Stimulated activated effector memory CD8-positive, alpha-beta T cell treated with anti-CD3 and anti-CD28 coated beads, Interleukin-12 subunit alpha, Interleukin-12 subunit beta, amount 100 ng/mL, for 72 hours (primary cell): ENCODE measurements at regions not wholly inside any gene's neighbourhood (a gene's known extent, or its start where the extent isn't known, plus 50 kb on each side); places are given as distances from the start of the nearest gene placed in this dataset.

ENCODE experiments used
- ATAC-seq: fragments of 150-1000 bp; cut with Tn5 transposase; 2 replicates; pipeline ENCODE4 v1.10.0; 2021
- DNase-seq, 2 donors: peaks; one replicate each; pipeline ENCODE4 v3.0.0; 2021 to 2022; ENCODE audit warnings: low spot score in 2 of 2
- H3K27ac Mint-ChIP-seq: one replicate; pipeline ENCODE4 v1.8.0; 2022; ENCODE audit warnings: mild to moderate bottlenecking, mixed read lengths
- H3K36me3 Mint-ChIP-seq: one replicate; pipeline ENCODE4 v1.8.0; 2022; ENCODE audit warnings: mild to moderate bottlenecking, mixed read lengths
- H3K4me1 Mint-ChIP-seq: one replicate; pipeline ENCODE4 v1.8.0; 2022; ENCODE audit warnings: mixed read lengths
- H3K4me3 Mint-ChIP-seq: one replicate; pipeline ENCODE4 v1.8.0; 2022; ENCODE audit warnings: mild to moderate bottlenecking, mixed read lengths
- H3K9me3 Mint-ChIP-seq: one replicate; pipeline ENCODE4 v1.8.0; 2022; ENCODE audit warnings: mixed read lengths

DNA sequence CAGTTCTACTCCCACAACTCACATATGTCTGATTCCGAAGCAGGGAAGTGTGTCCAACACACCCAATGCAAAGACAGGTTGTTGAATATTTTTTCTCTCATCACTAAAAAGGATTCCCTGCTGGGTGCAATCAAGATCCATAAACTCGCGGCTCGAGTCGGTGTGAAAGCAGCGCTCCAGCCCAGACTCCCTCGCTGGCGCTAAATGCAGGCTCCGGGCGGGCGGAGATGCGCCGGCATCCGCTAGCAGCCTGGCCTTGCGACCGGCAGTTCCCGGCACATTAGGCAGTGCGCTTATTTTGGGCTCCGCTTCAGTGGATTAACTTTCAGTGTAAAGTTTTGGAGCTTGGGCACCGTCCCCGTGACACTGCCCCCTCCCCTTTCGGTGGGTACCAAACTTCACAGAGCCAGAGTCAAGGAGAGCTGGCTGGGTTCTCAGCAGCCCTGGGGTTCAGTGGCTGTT, 87.7 kb upstream of the POU3F1 start:
- H3K9me3 Mint-ChIP-seq = no peaks in the 10 kb centered on the region
- no peak overlapping the region for H3K27ac Mint-ChIP-seq
- ATAC-seq (no peak), DNase-seq (no peak)
- H3K36me3 Mint-ChIP-seq = no peaks in the 10 kb centered on the region
- H3K4me3 Mint-ChIP-seq = no peak overlapping the region
- H3K4me1 Mint-ChIP-seq = peaks cover 5% of the 10 kb centered on the region

DNA sequence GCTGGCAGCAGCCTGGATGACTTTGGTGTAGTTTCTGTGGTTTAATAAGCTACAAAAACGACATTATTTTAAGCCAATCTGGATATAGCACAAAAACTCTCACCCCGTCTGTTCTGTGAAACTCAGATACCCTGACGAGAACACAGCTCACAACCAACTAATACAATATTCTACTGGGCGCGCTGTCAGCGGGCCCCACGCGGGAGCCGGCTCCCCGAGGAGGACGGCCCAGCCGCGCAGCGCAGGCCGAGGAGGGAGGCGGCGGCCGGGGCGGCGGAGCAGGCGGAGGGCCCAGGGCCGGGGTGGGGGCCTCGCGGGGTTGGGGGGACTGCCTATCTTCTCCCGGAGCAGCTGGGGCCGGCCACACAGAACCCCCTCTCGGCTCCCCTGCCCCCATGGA, 87.2 kb upstream of the POU3F1 start:
- no peak overlapping the region for H3K27ac Mint-ChIP-seq
- no peaks in the 10 kb centered on the region for H3K9me3 Mint-ChIP-seq
- H3K36me3 Mint-ChIP-seq = no peaks in the 10 kb centered on the region
- no peak overlapping the region for H3K4me3 Mint-ChIP-seq
- no peak for DNase-seq
- H3K4me1 Mint-ChIP-seq = peaks cover 5% of the 10 kb centered on the region
- ATAC-seq = no peak

DNA sequence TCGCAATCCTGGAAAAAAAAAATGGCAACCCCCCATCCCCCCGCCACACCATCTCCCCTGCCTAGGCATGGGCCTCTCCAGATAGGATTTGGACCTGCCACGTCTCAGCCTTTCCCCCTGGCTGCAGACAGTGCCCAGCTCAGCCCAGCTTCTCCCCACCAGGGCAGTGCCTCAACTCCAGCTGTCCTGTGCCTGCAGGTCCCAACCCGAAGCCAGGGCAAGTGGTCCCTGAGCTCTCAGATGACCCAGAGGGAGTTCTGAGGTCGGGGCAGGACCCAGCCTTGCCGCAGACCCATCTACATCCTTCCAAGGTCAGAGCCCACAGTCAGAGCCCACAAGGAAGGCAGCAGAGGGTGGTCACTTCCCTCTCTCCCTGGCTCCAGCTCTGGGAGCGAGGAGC, 86.7 kb upstream of the POU3F1 start:
- Mint-ChIP-seq H3K4me3 (no peak overlapping the region), H3K27ac (no peak overlapping the region), H3K9me3 (no peaks in the 10 kb centered on the region), H3K4me1 (peaks cover 5% of the 10 kb centered on the region), H3K36me3 (no peaks in the 10 kb centered on the region)
- DNase-seq = no peak
- ATAC-seq = no peak

DNA sequence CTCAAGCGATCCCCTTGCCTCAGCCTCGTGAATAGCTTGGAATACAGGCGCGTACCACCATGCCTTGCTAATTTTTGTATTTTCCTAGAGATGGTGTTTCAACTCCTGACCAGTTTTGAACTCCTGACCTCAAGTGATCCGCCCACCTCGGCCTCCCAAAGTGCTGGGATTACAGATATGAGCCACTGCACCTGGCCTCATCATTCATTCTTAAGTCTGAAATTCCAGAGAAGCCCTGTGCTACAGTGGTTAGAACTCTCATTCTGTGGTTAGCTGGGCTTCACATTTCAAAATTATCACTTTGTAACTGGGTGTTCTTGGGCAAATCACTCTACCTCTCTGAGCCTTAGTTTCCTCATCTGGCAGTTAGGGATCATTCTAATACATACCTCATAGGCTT, 86.1 kb upstream of the POU3F1 start:
- Mint-ChIP-seq H3K4me1 (peaks cover 5% of the 10 kb centered on the region), H3K4me3 (no peak overlapping the region), H3K36me3 (no peaks in the 10 kb centered on the region), H3K27ac (no peak overlapping the region), H3K9me3 (no peaks in the 10 kb centered on the region)
- no peak for ATAC-seq
- no peak for DNase-seq

DNA sequence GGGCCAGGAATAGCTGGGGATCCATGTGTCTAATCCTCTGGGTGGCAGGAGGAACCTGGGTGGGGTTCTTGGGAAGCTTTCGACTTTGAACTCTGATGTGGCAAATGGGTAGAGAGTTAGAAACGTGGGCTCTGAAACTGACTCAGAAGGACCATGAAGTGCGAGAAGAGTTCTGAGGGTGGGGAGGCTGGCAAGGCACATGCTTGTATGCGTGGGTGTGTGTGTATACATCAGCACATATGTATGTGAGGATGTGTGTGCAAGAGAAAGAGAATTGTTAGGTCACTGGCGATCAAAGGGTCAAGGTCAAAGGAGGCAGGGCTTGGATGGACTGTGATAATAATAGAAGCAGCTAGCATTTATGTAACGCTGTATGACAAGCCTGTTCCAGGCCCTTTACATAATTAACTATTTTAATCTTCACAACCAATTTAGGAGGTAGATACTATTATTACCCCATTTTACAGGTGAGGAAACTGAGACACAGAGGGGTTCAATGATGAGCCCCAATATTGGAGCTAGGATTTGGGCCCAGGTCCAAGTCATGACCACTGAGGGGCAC, 84.5 kb upstream of the POU3F1 start:
- Mint-ChIP-seq H3K36me3 (no peaks in the 10 kb centered on the region), H3K9me3 (no peaks in the 10 kb centered on the region), H3K4me1 (peaks cover 5% of the 10 kb centered on the region), H3K4me3 (no peak overlapping the region), H3K27ac (no peak overlapping the region)
- peak; percentile 38 for ATAC-seq
- no peak for DNase-seq

DNA sequence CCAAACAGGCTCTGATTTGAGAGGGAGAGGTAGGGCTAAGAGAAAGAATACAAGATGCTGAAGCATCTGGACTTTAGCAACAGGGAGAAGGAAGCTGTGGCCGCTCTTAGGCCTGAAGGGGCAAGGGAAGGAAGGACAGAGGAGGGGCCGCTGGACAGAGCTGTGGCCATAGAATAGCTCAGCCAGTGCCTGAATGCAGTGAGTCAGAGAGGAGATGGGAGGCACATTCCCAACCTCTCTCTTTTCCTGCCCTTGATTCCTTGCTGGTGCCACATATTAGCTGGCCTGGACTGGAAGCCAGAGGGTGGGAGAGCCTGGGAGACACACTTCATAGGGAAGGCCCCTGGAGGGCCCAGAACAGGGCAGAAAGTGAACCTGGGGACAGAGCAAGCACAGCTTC, 83.4 kb upstream of the POU3F1 start:
- ATAC-seq (no peak), DNase-seq (no peak)
- H3K27ac Mint-ChIP-seq = no peak overlapping the region
- H3K9me3 Mint-ChIP-seq = no peaks in the 10 kb centered on the region
- H3K4me1 Mint-ChIP-seq = peaks cover 5% of the 10 kb centered on the region
- no peaks in the 10 kb centered on the region for H3K36me3 Mint-ChIP-seq
- no peak overlapping the region for H3K4me3 Mint-ChIP-seq

DNA sequence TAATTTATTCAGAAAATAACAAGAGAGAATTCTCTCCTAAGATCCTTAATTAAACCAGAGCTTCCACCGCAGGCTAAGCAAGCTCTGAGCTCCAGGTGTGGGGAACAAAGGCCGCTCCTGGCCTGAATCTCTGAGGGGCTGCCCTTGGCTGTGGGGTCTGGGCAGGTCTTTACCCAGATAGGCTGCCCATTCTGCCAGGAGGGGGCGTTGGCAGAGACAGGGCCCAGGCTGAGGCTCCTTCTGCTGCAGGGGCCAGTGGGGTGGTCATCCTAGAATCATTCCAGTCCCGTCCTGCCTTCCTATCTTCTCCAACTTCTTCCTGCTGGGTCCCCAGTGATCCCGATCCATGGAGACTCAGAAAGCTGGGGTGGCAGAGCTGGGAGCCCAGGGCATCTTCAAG, 82.9 kb upstream of the POU3F1 start:
- H3K4me3 Mint-ChIP-seq = no peak overlapping the region
- no peak for DNase-seq
- ATAC-seq = no peak
- H3K9me3 Mint-ChIP-seq = no peaks in the 10 kb centered on the region
- peaks cover 5% of the 10 kb centered on the region for H3K4me1 Mint-ChIP-seq
- no peaks in the 10 kb centered on the region for H3K36me3 Mint-ChIP-seq
- H3K27ac Mint-ChIP-seq = no peak overlapping the region

DNA sequence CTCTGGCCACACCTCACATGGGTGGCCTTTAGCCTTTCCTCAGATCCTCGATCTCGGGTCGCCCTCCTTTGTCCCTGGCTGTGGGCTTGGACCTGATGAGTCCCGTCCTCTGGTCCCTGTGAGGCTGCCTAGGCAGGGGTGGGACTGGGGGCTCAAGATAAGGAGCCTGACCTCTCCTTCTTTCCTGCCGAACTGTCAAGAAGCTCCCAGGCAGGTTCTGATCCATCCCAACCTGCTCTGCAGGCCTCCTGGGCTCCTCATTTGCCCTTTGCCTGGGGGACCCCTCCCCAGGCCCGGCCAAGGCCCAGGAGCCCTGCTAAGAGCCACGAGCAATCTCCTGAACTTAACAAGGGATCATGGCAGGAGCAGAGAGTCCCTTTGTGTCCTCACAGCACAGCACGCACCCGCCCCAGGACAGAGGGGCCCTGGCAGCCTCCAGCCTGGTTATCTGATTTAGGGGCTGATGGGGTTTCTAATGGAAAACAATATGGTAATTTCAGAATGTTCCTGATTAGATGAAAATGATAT, 82.4 kb upstream of the POU3F1 start:
- ATAC-seq (no peak), DNase-seq (no peak)
- H3K36me3 Mint-ChIP-seq = no peaks in the 10 kb centered on the region
- H3K4me3 Mint-ChIP-seq = no peak overlapping the region
- peaks cover 5% of the 10 kb centered on the region for H3K4me1 Mint-ChIP-seq
- no peak overlapping the region for H3K27ac Mint-ChIP-seq
- no peaks in the 10 kb centered on the region for H3K9me3 Mint-ChIP-seq

DNA sequence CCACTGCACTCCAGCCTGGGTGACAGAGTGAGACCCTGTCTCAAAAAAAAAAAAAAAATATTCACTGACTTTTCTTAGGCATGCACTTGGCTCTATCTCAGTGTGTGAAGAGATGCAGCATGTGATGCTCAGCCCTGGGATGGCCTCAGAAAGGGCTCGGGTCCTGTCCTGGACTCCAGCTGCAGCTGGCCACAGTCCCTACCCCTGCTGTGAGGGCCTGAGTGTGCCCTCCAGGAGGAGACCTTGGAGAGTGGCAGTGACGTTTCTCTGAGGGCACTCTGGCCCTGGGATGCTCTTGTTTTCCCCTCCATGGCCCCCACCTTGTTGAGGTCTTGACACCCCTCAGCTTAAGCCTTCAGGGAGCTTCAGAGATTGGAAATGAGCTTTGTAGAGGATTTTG, 81.9 kb upstream of the POU3F1 start:
- no peak for ATAC-seq
- no peak overlapping the region for H3K27ac Mint-ChIP-seq
- peaks cover 5% of the 10 kb centered on the region for H3K4me1 Mint-ChIP-seq
- no peaks in the 10 kb centered on the region for H3K36me3 Mint-ChIP-seq
- H3K9me3 Mint-ChIP-seq = no peaks in the 10 kb centered on the region
- H3K4me3 Mint-ChIP-seq = no peak overlapping the region
- no peak for DNase-seq

DNA sequence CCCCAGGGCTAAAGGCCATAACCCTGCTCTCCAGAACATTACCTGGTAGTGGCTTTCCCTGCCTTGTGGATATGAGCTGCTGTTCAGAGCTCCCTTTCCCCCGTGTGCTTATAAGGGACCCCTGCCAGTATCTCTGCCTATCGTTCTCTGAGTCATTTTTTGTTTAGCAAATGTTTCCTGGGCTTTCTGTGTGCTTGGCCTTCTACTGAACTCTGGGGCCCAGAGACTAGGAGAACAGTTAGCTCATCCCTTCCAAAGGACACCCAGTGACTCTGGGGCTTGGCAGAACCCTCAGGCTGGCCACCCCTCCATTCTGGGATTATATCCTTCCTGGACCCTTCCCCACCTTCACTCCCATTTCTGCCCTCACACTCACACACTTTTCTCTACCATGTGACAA, 80.8 kb upstream of the POU3F1 start:
- H3K9me3 Mint-ChIP-seq = no peaks in the 10 kb centered on the region

DNA sequence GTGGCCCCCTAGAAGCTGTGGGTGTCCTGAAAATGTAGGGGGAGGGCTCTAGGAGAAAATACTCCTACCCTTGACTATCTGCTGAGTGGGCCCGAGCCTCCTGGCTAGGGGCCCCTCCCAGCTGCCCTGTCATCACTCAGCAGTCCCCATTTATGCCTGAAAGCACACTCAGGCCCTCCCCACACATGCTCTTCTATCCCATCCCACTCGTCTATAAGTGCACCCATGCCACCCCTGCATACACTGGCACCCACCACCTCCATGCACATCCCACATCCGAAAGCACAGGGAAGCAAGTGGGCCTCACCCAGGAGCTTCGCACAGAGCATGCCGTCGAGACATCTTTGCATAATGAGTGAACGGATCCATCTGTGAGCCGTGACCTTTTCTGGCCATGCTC, 80.4 kb upstream of the POU3F1 start:
- no peak overlapping the region for H3K4me3 Mint-ChIP-seq
- ATAC-seq (no peak), DNase-seq (no peak)
- no peaks in the 10 kb centered on the region for H3K9me3 Mint-ChIP-seq
- no peaks in the 10 kb centered on the region for H3K36me3 Mint-ChIP-seq
- H3K4me1 Mint-ChIP-seq = peaks cover 5% of the 10 kb centered on the region
- no peak overlapping the region for H3K27ac Mint-ChIP-seq

More for the DNA sequence above, 80.8 kb upstream of the POU3F1 start:
- DNase-seq (no peak), ATAC-seq (no peak)
- no peak overlapping the region for H3K27ac Mint-ChIP-seq
- H3K4me3 Mint-ChIP-seq = no peak overlapping the region
- no peaks in the 10 kb centered on the region for H3K36me3 Mint-ChIP-seq
- peaks cover 5% of the 10 kb centered on the region for H3K4me1 Mint-ChIP-seq

DNA sequence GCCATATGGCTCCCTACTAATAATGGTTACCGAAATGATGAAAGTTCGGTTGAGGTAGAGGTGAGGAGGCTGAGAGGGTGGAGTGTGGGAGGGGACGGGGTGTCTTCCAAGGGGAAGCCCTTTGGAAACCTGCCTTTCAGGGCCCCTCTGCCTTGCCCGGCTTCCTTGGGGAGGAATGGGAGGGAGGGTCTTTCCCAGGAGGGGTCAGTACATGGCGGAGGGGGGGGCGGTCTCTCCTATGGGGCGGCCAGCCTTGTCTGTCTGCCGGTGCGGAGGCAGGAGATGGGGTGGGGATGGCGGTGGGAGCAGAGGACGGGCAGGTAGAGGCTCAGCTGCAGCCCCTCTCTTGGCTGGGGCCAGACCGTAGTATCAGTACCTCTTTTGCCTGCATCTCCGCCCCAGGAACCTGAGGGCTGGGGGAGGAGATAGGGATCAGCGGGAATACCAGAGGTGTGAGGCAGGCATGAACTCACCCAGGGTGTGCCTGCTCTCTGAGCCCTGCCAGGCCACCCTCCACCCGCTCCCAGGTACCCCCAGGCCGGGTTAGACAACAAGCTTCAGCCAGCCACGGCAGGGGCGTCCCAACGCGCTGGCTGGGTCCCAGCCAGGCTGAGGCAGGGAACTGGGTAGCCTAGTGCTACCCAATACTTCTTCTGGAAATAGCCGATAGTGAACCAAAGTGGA, 79.4 kb upstream of the POU3F1 start:
- Mint-ChIP-seq H3K9me3 (no peaks in the 10 kb centered on the region), H3K27ac (no peak overlapping the region), H3K4me1 (no peaks in the 10 kb centered on the region), H3K36me3 (no peaks in the 10 kb centered on the region), H3K4me3 (no peak overlapping the region)
- ATAC-seq = no peak
- no peak for DNase-seq

DNA sequence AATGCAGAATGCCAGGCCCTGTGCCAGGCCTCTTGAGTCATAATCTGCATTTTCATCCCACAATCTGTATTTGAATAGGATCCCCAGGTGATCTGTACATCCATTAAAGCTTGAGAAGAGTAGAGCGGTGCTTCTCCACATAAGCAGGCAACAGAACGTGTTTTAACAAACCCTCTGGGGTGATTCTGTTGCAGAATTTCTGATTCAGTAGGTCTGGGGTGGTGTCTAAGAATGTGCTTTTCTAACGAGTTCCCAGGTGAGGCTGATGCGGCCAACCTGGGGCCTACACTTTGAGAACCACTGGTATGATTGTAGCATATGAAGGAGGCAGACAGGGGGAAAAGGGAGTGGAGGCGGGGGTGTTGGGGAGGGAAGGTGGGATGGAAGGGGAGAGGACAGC, 78.4 kb upstream of the POU3F1 start:
- ATAC-seq (no peak), DNase-seq (no peak)
- H3K36me3 Mint-ChIP-seq = no peaks in the 10 kb centered on the region
- no peaks in the 10 kb centered on the region for H3K9me3 Mint-ChIP-seq
- no peak overlapping the region for H3K27ac Mint-ChIP-seq
- no peaks in the 10 kb centered on the region for H3K4me1 Mint-ChIP-seq
- H3K4me3 Mint-ChIP-seq = no peak overlapping the region

DNA sequence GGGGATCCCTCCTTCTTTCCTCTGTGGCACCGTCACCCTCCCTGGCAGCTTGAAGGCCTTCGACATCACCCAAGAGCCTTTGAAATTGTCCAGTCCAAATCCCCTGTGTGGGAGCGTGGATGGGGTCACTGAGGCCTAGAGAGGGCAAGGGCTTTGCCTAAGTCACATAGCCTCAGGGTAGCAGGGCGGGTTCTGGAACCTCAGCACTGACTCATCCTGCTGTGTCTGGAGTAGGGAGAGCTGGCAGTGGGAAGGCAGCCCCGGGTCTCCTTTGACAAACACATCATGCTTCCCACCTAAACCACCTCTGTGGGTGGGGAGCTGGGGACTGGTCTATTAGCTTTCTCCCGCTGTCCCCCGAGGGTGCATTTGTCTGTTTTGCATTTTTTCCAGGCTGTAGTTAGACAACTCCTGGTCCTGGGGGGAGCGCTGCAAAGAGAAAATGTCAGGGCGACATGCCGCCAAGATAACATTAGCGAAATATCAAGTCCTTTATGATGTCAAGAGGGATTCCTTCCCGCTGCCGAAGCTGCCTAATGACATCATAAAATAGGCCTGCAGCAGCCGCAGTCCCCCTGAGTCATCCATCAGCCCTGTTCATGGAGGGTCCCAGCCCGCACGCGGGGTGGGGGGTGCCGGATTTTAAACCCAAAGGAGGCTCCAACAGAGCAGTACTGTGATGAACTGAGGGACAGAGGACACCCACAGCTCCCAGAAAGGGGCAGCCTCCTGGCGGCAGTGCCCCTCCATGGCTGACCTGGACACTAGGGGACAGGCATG, 77.0 kb upstream of the POU3F1 start:
- no peaks in the 10 kb centered on the region for H3K9me3 Mint-ChIP-seq
- no peaks in the 10 kb centered on the region for H3K4me1 Mint-ChIP-seq
- DNase-seq (no peak), ATAC-seq (no peak)
- no peak overlapping the region for H3K27ac Mint-ChIP-seq
- H3K4me3 Mint-ChIP-seq = no peak overlapping the region
- no peaks in the 10 kb centered on the region for H3K36me3 Mint-ChIP-seq

DNA sequence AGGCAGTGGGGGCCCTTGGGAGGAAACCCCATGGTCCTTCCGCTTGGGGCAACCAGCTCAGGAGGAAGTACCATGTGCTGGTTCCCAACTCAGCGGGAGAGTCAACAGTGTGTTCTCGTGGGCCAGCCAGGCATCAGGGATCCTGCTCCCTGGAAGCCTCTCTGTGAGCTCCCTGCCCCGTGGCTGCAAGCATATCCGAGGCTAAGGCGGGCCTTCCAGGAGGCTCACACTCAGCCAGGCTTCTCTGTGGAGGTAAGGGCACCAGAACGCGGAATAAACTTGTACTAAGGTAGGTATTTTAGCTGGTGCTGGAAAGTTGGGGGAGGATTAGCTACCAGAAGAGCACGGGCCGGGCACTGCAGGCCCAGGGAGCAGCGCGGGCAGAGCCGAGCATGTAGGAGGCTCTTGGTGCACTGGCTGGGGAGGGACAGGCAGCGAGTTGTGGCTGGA, 74.7 kb upstream of the POU3F1 start:
- ATAC-seq (no peak), DNase-seq (no peak)
- Mint-ChIP-seq H3K4me1 (no peaks in the 10 kb centered on the region), H3K36me3 (no peaks in the 10 kb centered on the region), H3K27ac (no peak overlapping the region), H3K9me3 (no peaks in the 10 kb centered on the region), H3K4me3 (no peak overlapping the region)
